Activated CD8-positive, alpha-beta memory T cell treated with anti-CD3 and anti-CD28 coated beads for 36 hours (primary cell): ENCODE measurements at regions not wholly inside any gene's neighbourhood (a gene's known extent, or its start where the extent isn't known, plus 50 kb on each side); places are given as distances from the start of the nearest gene placed in this dataset.
"Not testable (repeated sequence)": the region's sequence is repeated elsewhere in the genome, so short reads cannot be mapped to it uniquely, and the experiment has no call there.

Experiments
- CTCF ChIA-PET: fragments of 350-600 bp; sonication (Branson Sonifier 250); formaldehyde crosslinking; loops from one replicate; lab custom pipeline; 2021; ENCODE audit warnings: antibody characterized with exemption; lab: Charles Lee
- POLR2A ChIA-PET: fragments of 350-600 bp; sonication (Branson Sonifier 250); formaldehyde crosslinking; loops from one replicate; lab custom pipeline; 2021; ENCODE audit warnings: antibody characterized with exemption; lab: Charles Lee

- ChIA-PET POLR2A (no interaction called here), CTCF (no interaction called here)
Observed at GRCh38 chr6:140226637-140227036, 852.2 kb upstream of the CITED2 start.

DNA sequence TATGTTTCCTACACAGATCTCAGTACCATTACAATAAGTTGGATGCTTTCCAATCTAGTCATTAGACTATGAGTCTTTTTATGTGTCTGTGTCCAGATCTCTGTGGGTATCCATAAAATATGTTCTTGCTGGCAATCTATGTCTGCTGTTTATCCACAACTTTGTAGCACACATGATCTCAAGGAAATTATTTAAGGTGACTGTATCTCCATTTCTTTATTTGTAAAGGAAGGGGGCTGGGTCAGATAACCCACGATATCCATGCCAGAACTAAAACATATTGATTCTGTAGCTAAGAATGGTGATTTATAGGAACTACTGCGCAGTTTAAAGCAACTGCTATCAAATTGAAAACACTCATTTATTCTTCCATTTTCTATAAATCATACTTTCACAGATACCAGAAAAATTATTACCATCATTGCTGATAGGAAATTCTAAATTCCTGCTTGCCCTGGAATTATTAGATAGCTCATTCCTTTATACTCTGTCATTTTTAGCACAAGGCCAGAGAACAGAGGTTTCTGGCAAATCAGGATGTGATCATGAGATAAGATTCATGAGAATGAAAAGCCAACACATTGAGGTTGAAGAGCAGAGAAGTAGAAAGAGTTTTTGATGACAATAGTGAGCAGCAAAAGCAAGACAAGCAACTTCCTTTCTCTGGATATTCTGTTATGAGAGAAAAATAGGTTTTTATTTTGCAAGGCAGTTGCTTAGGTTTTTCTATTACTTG, 851.4 kb upstream of the CITED2 start:
- CTCF ChIA-PET: no interaction called here
- POLR2A ChIA-PET: no interaction called here

DNA sequence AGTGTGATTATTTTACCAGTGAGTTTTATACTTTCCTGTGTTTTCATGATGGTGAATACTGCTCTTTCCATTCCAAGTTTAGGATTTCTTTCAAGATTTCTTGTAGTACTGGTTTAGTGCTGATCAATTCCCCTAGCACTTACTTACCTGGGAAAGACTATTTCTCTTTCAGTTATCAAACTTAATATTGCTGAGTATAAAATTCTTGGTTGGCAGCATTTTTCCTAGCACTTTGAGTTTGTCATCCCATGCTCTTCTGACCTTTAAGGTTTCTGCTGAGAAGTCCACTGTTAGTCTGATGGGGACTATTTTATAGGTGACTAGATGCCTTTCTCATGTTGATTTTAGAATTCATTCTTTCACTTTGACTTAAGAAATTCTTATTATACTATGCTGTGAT, 842.8 kb upstream of the CITED2 start:
- ChIA-PET POLR2A (no interaction called here), CTCF (no interaction called here)

- POLR2A ChIA-PET: no interaction called here
- CTCF ChIA-PET: no interaction called here
Observed at GRCh38 chr6:140209775-140210174, 835.3 kb upstream of the CITED2 start.

- POLR2A ChIA-PET: no interaction called here
- CTCF ChIA-PET: no interaction called here
Observed at GRCh38 chr6:140208286-140208685, 833.8 kb upstream of the CITED2 start.

DNA sequence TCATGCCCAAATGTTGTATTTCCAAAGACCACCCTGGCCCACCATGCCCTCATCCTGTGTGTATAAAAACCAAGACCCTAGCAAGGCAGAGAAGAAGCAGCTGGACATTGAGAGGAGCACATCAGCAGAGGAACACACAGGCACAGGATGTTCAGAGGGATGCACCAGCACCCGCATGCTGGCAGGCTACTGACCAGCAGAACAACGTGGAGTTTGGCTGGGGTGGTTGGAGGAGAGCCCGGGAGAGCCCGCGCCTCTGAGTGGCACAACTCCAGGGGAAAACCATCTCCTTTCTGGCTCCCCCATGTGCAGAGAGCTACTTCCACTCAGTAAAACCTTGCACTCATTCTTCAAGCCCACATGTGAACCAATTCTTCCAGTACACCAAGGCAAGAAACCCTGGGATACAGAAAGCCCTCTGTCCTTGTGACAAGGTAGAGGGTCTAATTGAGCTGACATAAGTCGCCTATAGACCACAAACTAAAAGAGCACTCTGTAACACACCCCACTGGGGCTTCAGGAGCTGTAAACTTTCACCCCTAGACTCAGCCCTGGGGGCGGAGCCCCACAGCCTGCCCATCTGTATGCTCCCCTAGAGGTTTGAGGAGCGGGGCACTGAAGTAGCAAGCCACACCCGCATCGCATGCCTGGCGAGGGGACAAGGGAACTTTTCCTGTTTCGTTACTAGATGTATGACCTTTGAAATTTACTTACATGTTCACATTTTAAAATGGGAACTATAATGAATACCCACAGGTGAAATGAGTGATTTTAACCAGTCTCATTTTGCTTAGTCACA, 831.5 kb upstream of the CITED2 start:
- ChIA-PET POLR2A (interaction anchor here (0.6 kb wide), 1 partner anchor 1565 kb away, joined by 12 read pairs; no protein-coding TSS in a partner anchor), CTCF (no interaction called here)

DNA sequence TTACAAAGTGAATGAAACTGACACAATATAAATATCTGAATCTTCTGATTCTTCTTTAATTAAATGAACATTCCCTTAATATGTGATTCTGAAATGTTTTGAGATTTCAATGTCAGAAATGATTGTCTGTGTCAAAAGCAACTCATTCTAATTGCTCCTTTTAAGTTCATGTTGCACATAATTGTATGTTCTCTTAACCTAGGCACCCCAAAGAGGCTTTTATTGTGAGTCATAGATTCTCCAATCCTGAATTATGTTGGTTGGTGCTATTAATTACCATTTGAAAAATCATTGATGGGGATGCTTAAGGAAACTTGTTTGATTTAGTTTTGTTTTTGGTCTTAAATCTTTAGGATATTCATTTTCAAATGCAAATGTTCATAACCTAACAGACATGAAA, 829.7 kb upstream of the CITED2 start:
- ChIA-PET CTCF (no interaction called here), POLR2A (no interaction called here)

DNA sequence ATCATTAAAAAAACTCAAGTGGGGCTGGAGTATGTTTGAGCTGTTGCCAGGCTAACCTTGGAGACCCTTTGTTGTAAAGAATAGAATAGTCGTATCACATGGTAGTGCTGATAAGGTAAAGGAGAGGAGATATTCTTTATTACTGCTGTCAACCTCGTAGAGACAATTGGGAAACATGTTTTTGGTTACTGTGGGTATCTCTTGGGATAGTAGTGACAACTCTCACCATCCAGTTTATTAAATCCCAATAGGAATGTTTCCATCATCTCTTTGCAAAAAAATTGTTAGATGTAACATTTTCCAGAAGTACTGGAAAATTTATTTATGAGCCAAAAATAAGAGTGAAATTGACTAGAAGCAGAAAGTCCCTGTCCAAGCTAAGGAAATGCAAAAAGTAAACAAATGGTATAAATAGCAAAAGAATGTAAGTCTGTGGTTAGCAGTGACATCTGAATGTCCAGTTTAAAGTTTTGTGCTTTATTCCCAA, 829.3 kb upstream of the CITED2 start:
- POLR2A ChIA-PET: no interaction called here
- CTCF ChIA-PET: no interaction called here

DNA sequence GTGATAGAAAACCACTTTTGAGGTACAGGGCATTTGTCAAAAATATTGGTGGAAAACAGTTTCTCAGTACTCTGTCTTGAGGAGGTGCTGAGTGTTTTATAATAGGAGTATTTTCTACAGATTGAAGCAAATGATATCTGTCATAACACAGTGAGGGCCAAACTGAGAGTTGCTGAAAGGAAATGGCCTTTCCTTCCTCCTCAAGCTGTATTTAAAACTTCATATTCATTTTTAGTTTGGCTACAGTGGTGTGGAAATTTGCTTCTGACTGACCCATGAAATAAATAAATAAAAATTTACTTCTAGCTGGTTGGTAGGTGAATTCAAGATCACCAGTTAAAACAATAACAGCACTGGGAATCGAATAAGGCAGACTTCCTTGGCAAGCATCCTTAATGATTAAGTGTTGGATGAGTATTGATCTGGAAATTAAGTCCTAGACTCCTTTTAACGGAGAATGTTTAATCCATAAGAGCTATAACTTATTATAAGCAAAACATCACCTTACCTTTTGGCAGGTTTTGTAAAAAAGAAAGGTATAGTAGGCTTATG, 828.6 kb upstream of the CITED2 start:
- CTCF ChIA-PET: no interaction called here
- POLR2A ChIA-PET: no interaction called here

DNA sequence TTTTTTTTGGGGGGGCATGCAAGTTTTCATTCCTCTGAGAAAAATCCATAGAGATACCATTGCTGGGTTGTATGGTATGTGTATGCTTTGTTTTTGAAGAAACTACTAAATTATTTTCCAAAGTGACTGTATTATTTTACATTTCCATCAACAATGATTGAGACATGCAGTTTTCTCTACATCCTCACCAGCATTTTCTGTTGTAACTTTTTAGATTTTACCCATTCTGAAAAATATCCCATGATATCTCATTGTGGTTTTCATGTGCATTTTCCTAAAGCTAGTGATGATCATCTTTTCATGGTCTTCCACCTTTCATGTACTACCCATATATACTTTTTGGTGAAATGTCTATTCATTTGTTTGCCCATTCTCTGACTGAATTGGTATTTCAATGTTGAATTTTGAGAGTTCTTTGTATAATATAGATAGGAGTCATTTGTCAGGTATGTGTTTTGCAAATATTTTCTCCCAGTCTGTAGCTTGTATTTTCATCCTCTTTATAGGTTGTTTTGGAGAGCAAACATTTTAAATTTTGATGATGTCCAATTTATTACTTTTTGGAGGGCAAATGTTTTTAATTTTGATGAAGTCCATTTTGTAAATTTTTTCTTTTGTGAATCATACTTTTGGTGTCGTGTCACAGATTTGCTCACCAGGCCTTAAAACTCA, 827.5 kb upstream of the CITED2 start:
- ChIA-PET CTCF (interaction anchor here (0.6 kb wide), 1 partner anchor 429 kb away, joined by 4 read pairs; no protein-coding TSS in a partner anchor), POLR2A (no interaction called here)

DNA sequence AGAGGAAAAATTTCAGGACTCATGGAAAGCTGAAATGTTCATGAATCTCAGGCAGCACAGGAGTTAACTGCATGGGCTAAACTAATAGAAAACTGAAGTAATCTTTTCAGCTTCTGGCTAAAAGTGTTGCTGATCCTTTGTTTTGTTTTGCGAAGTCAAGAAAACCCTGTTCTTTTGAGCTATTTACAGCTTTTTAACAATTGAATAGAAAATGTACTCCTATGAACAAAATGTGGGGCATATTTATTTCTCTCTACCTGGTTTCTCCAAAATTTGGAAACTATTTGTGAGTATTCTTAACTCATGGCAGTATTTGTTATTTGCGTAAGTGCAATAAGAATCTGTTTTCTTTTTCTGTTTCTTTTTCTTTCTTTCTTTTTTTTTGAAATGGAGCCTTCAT, 818.8 kb upstream of the CITED2 start:
- CTCF ChIA-PET: no interaction called here
- POLR2A ChIA-PET: no interaction called here

DNA sequence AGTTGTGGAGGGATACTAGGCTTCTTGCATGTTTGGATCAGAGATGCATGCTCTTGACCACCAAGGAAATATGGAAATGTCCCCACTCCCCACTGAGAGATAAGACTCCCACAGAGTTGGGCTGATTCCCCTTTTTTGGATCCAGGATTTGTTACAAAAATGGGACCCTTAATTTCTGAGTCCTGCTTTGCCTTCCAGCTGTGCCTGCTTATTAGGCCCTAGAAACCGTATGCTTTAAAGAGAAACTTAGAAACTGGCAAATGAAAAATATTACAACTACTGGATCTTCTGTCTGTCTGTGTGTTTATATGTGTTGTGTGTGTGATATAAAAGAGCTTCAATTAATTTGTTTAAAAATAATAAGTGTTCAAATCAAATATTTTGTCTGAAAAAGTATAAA, 817.6 kb upstream of the CITED2 start:
- ChIA-PET POLR2A (no interaction called here), CTCF (no interaction called here)

- POLR2A ChIA-PET, CTCF ChIA-PET: not testable (repeated sequence)
Observed at GRCh38 chr6:140189263-140189662, 814.8 kb upstream of the CITED2 start.

- CTCF ChIA-PET: no interaction called here
- POLR2A ChIA-PET: no interaction called here
Observed at GRCh38 chr6:140185991-140186390, 811.5 kb upstream of the CITED2 start.

GRCh38 chr6:140183881-140184280, 809.4 kb upstream of the CITED2 start:
- ChIA-PET POLR2A (no interaction called here), CTCF (no interaction called here)

DNA sequence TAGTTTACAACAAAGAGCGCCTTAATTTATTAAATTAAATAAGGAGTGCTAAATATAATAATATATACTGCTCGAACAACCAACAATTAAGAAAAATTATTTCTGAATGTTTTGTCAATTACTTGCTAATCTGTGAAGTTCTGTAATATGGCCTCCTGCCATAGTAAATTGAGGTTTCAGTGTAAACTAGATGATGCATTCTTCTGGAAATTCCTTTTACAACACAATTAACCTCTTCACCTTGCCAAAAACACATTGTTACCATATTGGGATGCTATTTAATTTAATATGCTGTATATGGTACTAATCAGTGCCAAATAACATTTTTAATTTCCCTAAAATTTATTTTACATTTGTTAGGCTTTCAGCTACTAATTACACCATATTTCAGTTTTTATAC, 808.4 kb upstream of the CITED2 start:
- CTCF ChIA-PET: no interaction called here
- POLR2A ChIA-PET: no interaction called here

GRCh38 chr6:140181876-140182275, 807.4 kb upstream of the CITED2 start:
- CTCF ChIA-PET: no interaction called here
- POLR2A ChIA-PET: no interaction called here

- ChIA-PET POLR2A (no interaction called here), CTCF (interaction anchor here (0.5 kb wide), 1 partner anchor 41 kb away, joined by 3 read pairs; no protein-coding TSS in a partner anchor)
Observed at GRCh38 chr6:140180306-140180705, 805.9 kb upstream of the CITED2 start.

DNA sequence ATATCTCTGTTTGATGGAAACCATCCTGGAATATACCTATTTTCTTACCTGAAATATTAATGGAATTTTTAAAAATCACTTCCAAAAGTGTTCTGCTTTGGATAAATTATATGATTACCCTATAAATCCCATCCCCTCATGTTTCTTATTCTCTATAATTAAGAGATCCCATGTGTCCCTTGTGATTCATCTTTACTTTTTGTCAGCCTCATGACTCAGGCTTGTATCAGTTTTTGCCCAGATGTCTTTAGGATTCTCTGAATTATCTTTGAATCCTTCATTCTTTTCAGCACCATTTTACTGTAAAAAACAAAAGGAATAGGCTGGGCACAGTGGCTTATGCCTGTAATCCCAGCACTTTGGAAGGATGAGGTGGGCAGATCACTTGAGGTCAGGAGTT, 804.5 kb upstream of the CITED2 start:
- ChIA-PET CTCF (no interaction called here), POLR2A (no interaction called here)

- POLR2A ChIA-PET: no interaction called here
- CTCF ChIA-PET: no interaction called here
Observed at GRCh38 chr6:140178520-140178919, 804.1 kb upstream of the CITED2 start.
